HepG2 (cell line): ENCODE measurements at regions not wholly inside any gene's neighbourhood (a gene's known extent, or its start where the extent isn't known, plus 50 kb on each side); places are given as distances from the start of the nearest gene placed in this dataset.
"Not testable (repeated sequence)": the region's sequence is repeated elsewhere in the genome, so short reads cannot be mapped to it uniquely, and the experiment has no call there.

Experiments used
- ATAC-seq: fragments of 200-7000 bp; cut with Tn5 transposase; 3 replicates; pipeline ENCODE4 v1.9.1; 2020; ENCODE audit warnings: mild to moderate bottlenecking, moderate library complexity
- BruUV-seq: library from RNA; stranded (reverse); fragments of 400-500 nt; replicated peaks from 2 replicates; lab custom pipeline; 2021; lab: Mats Ljungman, UMichigan
- CTCF ChIA-PET: fragments of 300-600 bp; formaldehyde crosslinking; extraction: SDS; loops from one replicate; lab custom pipeline; 2021; ENCODE audit warnings: low total read pairs, inconsistent platforms, low intra/inter-chr PET ratio; lab: Yijun Ruan, JAX
- POLR2A ChIA-PET: fragments of 350-600 bp; sonication (Branson Sonifier 250); formaldehyde crosslinking; loops from one replicate; lab custom pipeline; 2020; ENCODE audit warnings: antibody characterized with exemption, inconsistent platforms; lab: Yijun Ruan, JAX
- DNase-seq: peaks from one replicate; pipeline ENCODE4 v3.0.0-alpha.2; 2015; ENCODE audit warnings: low spot score
- FAIRE-seq: peaks from 3 replicates; lab custom pipeline; 2011; peaks lifted over from hg19 to GRCh38; lab: Jason Lieb, UNC
- H2AFZ ChIP-seq: one replicate; pipeline ENCODE4 v1.6.1; 2011; ENCODE audit warnings: low read length, inconsistent platforms
- H3K27ac ChIP-seq: fragments of 300-600 bp; 3 replicates; pipeline ENCODE4 v1.8.0; 2011; ENCODE audit warnings: mixed run types, mild to moderate bottlenecking, mixed read lengths, low read length, inconsistent platforms; ENCODE audit not compliant: insufficient read depth; ENCODE audit errors: extremely low read length
- H3K27me3 ChIP-seq, 2 experiments: fragments of 200-600 bp in 1 of 2; 2 replicates in 1 of 2; 3 replicates in 1 of 2; pipeline versions ENCODE4 v1.6.0 to v1.8.0; 2011; ENCODE audit warnings: low read length in 2 of 2, mild to moderate bottlenecking in 2 of 2, moderate library complexity in 2 of 2, inconsistent platforms in 1 of 2; ENCODE audit not compliant: insufficient read depth in 2 of 2, control insufficient read depth in 1 of 2
- H3K36me3 ChIP-seq, 2 experiments: fragments of 200-600 bp in 1 of 2; replicated peaks in 1 of 2; 2 replicates in 1 of 2; 3 replicates in 1 of 2; pipeline versions ENCODE4 v1.5.1 to v1.8.0; 2011; ENCODE audit warnings: low read length in 2 of 2, inconsistent platforms in 1 of 2; ENCODE audit not compliant: insufficient read depth in 2 of 2, control insufficient read depth in 1 of 2
- H3K4me1 ChIP-seq: 2 replicates; pipeline ENCODE4 v1.5.1; 2012; ENCODE audit warnings: low read length, inconsistent platforms; ENCODE audit not compliant: insufficient read depth
- H3K4me2 ChIP-seq: 2 replicates; pipeline ENCODE4 v1.6.0; 2011; ENCODE audit warnings: low read depth, low read length, inconsistent platforms
- H3K4me3 ChIP-seq, 3 experiments: fragments of 200-600 bp in 1 of 3; sonication (generic), shearing (Covaris generic) in 1 of 3; replicated peaks in 1 of 3; 2 replicates each; pipeline ENCODE4 v1.5.1; 2011 to 2016; ENCODE audit warnings: low read length in 3 of 3, inconsistent platforms in 2 of 3, low read depth in 2 of 3, mild to moderate bottlenecking in 2 of 3, control low read depth in 1 of 3, mixed read lengths in 1 of 3; ENCODE audit not compliant: insufficient read depth in 1 of 3
- H3K79me2 ChIP-seq: one replicate; pipeline ENCODE4 v1.6.1; 2011; ENCODE audit warnings: low read length, inconsistent platforms; ENCODE audit not compliant: insufficient read depth
- H3K9ac ChIP-seq: 2 replicates; pipeline ENCODE4 v1.6.0; 2011; ENCODE audit warnings: mild to moderate bottlenecking, low read depth, low read length, inconsistent platforms; ENCODE audit not compliant: insufficient read depth
- H3K9me3 ChIP-seq: 2 replicates; pipeline ENCODE4 v1.5.1; 2012; ENCODE audit warnings: mild to moderate bottlenecking, low read length
- H4K20me1 ChIP-seq: 2 replicates; pipeline ENCODE4 v1.6.0; 2011; ENCODE audit warnings: inconsistent platforms, mild to moderate bottlenecking, low read length, moderate library complexity; ENCODE audit not compliant: insufficient read depth
- CHCHD3 ChIP-seq: sonication (generic); formaldehyde crosslinking; IDR thresholded peaks from 2 replicates; pipeline ENCODE4 v1.8.0; 2022; ENCODE audit warnings: mild to moderate bottlenecking, missing genetic modification reagents, moderate library complexity
- KDM3A ChIP-seq: IDR thresholded peaks from 2 replicates; pipeline ENCODE4 v1.6.1; 2018; ENCODE audit warnings: low read depth, missing compliant biosample characterization
- SRSF9 ChIP-seq: fragments of 200-400 bp; formaldehyde crosslinking; IDR thresholded peaks from 2 replicates; pipeline ENCODE4 v1.6.1; 2018; ENCODE audit warnings: borderline replicate concordance, mild to moderate bottlenecking, low read depth, low read length; ENCODE audit not compliant: insufficient read depth, poor library complexity, severe bottlenecking
- ZBTB40 ChIP-seq, 2 experiments: fragments of 450-650 bp in 1 of 2; sonication (generic) in 1 of 2; formaldehyde crosslinking in 1 of 2; IDR thresholded peaks; 2 replicates each; pipeline versions ENCODE4 v1.6.1 to v1.8.0; 2016 to 2022; ENCODE audit warnings: antibody characterized with exemption in 1 of 2, mild to moderate bottlenecking in 1 of 2, missing genetic modification reagents in 1 of 2
- WGBS: methylation state at CpG from one replicate; pipeline ENCODE4 v1.1.6; 2017; ENCODE audit warnings: low lambda C conversion rate; 5-methylcytosine and 5-hydroxymethylcytosine counted together
- in situ Hi-C: cut with HindIII; loops from 2 replicates; pipeline ENCODE4 v1.10.0; 2017; ENCODE audit warnings: low pct_unique_long_range_greater_than_20kb; ENCODE audit not compliant: extremely low pct_ligation_motif_present
- intact Hi-C: fragments of 100-400 bp; cut with micrococcal nuclease; formaldehyde crosslinking; loops from one replicate; pipeline ENCODE4 v1.10.0; 2022; ENCODE audit not compliant: unreplicated experiment

- TF ChIP-seq ZBTB40 (IDR thresholded peaks at IDR 0.05) (no peak), ZBTB40 (CRISPR knock-in tag; IDR thresholded peaks at IDR 0.05) (no peak), CHCHD3 (CRISPR knock-in tag) (no peak), KDM3A (CRISPR knock-in tag) (no peak), SRSF9 (no peak)
These were observed 749.2 kb upstream of the PCDH15 start (continued) for GRCh38 chr10:55550236-55550635.

GRCh38 chr10:55537497-55537896 is 736.5 kb upstream of the PCDH15 start:
- H3K4me1 ChIP-seq, in situ Hi-C loops, H3K4me2 ChIP-seq, H3K27ac ChIP-seq, intact Hi-C loops, H3K36me3 ChIP-seq, DNase-seq, CTCF ChIA-PET, H4K20me1 ChIP-seq, H3K79me2 ChIP-seq, H3K9ac ChIP-seq, BruUV-seq, ATAC-seq, H2AFZ ChIP-seq, H3K27me3 ChIP-seq, H3K9me3 ChIP-seq, H3K4me3 ChIP-seq, POLR2A ChIA-PET, FAIRE-seq: not testable (repeated sequence)
- 9% methylated on average over 7 of the region's 7 CpGs for WGBS
